Neural cell (in vitro differentiated cells): ENCODE measurements at regions not wholly inside any gene's neighbourhood (a gene's known extent, or its start where the extent isn't known, plus 50 kb on each side); places are given as distances from the start of the nearest gene placed in this dataset.

Experiments used
- CTCF ChIP-seq: fragments of 450-650 bp; IDR thresholded peaks from 2 replicates; pipeline ENCODE4 v1.5.1; 2014; ENCODE audit warnings: antibody characterized with exemption, mild to moderate bottlenecking, moderate library complexity; ENCODE audit not compliant: poor library complexity, severe bottlenecking
- EP300 ChIP-seq: fragments of 450-650 bp; conservative IDR thresholded peaks from 2 replicates; pipeline ENCODE4 v1.6.1; 2014; ENCODE audit warnings: antibody characterized with exemption, mild to moderate bottlenecking, moderate library complexity; ENCODE audit not compliant: poor library complexity, severe bottlenecking
- EZH2 ChIP-seq: fragments of 200-600, 300-800 bp; shearing (Covaris generic), sonication (generic); IDR thresholded peaks from 2 replicates; pipeline ENCODE4 v1.6.1; 2014; ENCODE audit warnings: antibody characterized with exemption, low read length, borderline replicate concordance, mild to moderate bottlenecking; ENCODE audit not compliant: insufficient read depth, poor library complexity, severe bottlenecking
- RAD21 ChIP-seq: fragments of 450-650 bp; conservative IDR thresholded peaks from 2 replicates; pipeline ENCODE4 v1.6.1; 2014; ENCODE audit warnings: antibody characterized with exemption, mild to moderate bottlenecking, moderate library complexity
- TAF1 ChIP-seq: IDR thresholded peaks from 2 replicates; pipeline ENCODE4 v1.6.1; 2012; ENCODE audit warnings: low read depth

- TF ChIP-seq CTCF (no peak), EZH2 (no peak), RAD21 (no peak), EP300 (no peak), TAF1 (no peak)
Observed at GRCh38 chr12:34399631-34400410, 377.5 kb downstream of the ALG10 start.
